Hematopoietic multipotent progenitor cell (in vitro differentiated cells): ENCODE measurements at regions not wholly inside any gene's neighbourhood (a gene's known extent, or its start where the extent isn't known, plus 50 kb on each side); places are given as distances from the start of the nearest gene placed in this dataset.
"Not testable (repeated sequence)": the region's sequence is repeated elsewhere in the genome, so short reads cannot be mapped to it uniquely, and the experiment has no call there.

ENCODE experiments used
- DNase-seq, 3 donors: peaks; one replicate each; pipeline ENCODE4 v3.0.0-alpha.2; 2011 to 2015; ENCODE audit warnings: low read depth in 2 of 3, low spot score in 2 of 3

DNA sequence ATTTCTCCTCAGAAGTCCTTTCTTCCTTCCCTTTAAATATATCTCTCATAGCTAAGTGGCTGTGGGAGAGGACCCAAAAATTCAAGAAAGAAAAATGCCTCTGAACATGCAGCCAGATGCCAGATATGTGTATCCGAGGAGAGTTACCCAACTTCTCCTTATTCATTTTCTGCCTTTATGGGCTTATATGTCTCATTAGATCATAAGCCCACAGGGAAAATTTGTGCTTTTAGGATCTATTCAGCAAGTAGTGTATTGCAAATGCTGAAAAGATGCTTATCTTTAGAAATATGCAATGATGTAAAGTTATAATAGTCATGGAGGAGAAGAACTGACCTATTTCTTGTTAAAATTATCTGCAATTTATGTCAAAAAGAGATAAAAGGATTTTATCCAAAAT is 371.8 kb upstream of the NOCT start:
- no peak for DNase-seq

DNA sequence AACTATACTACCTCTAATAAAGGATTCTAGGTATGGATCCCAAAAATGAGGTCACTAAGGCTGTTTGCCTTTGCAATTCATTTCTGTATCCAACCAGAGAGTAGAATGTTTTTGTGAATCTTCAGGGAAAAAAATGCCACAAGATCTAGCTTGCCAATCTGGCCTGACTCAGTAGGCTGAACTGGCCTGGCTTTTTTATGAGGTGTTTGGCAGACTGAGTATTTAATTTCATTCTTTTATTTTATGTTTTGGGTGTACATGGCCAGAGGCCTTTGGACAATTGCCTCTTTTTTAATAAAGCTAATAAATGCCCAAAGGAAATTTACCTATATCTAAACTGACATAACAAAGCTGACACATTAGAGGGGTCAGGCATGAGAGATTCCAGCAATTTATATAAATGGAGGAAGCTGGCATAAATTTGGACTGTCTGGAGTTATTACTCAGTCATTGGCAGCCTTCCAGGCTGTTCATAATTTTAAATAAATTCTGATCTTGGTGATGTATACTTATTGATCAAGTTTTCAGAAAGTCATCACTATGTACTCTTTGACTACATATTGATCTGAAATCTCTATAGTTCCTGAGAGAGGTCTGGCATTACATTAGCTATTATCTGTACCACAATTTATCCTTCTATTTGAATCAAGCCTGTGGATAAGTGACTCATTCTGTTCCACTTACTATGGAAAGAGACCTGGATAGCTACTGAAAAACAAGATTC is 376.4 kb upstream of the NOCT start:
- DNase-seq, result no peak

- DNase-seq, result no peak
Observed at GRCh38 chr4:138636781-138637180, 378.8 kb upstream of the NOCT start.

DNA sequence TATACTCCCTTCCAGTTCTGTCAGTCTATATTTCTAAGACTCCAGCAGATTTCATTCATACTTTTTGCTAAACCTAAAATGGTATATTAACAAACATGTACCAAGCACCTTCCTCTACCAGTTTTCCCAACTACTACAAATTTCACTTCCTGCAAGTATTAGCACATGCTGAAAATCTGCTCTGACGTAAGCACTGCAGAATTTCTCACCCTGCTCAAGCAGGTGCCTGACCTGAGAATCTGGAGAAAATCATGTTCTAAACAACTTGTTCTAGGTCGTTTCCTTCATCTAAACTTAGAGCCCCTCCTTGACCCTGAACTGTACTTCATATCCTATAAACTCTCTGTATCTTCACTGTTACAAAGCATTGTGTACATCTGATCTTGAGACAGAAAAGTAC is 380.7 kb upstream of the NOCT start:
- no peak for DNase-seq

GRCh38 chr4:138633580-138633904 is 382.0 kb upstream of the NOCT start:
- DNase-seq, result no peak

- no peak for DNase-seq
Observed at GRCh38 chr4:138632856-138633579, 382.6 kb upstream of the NOCT start.

DNA sequence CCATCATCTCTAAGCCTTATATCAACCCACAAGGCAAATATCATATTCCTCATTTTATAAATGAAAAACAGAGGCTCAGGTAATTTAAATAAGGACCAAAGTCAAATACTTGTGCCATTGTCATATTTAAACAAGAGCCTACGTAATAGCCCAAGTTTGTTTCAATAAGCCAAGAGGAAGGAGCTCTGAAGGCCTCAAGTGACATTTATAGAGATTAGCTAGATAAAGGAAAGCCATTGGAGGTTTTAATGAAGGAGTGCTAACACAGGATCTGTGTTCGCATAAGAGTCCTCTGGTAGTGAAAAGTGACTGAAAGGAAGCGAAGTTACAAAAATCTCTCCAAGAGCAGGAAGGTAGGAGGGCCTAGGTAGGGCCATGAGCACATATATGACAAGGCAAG is 384.9 kb upstream of the NOCT start:
- DNase-seq, result no peak

DNA sequence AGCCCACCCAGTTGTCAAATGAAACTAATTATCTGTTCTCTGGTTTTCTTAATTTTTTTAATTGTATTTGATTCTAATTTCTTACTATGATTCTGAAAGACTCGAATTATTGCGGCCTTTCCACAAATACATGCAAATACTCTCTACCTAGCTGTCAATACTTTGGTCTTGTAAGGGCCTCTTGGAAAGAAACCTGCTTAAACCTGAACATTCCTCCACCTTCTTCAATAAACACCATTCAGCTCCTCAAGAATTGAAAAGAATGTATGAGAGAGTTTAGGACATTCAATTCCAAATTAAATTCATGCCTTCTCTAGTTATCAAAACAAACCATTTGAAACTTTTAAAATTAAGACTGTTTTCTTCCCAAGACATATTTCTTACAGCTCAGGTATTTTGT is 385.9 kb upstream of the NOCT start:
- DNase-seq, result no peak

- no peak for DNase-seq
Observed at GRCh38 chr4:138627096-138627495, 384.9 kb upstream of the SLC7A11 start.

DNA sequence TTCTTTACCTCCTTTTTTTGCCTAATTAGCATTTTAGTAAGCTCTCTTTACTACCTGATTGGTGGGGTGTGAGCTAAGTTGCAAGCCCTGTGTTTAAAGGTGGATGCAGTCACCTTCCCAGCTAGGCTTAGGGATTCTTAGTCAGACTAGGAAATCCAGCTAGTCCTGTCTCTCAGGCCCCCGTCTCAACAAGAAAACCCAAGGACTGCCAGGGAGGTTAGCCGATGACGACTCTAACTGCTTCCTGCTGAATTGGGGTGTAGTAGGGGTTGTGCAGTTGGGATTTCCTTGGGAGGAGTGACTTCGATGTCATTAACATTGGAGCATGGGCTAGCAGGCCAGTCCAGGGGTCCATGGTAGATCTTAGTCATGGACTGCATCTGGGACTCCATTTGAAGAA is 380.2 kb upstream of the SLC7A11 start:
- DNase-seq, result not testable (repeated sequence)

DNA sequence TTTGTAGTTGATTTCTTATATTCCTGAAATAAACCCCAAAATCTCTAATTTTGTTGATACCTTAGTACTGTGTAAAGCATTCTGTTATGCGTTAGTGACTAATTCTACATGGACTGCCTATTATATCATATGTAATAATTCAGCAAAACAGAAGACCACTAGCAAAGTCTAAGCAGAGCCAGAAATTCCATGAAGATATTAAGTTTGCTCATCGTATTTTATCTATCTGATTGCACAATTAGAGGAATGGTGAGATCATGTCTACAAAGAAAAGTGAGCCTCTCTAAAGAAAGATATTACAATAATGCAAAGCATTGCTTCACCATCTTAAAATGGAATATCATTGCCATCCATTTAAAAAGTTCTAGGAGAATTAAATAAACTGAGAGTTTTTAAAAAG is 374.6 kb upstream of the SLC7A11 start:
- no peak for DNase-seq

- DNase-seq, result no peak
Observed at GRCh38 chr4:138614398-138615142, 372.4 kb upstream of the SLC7A11 start.

GRCh38 chr4:138612428-138612827 is 370.3 kb upstream of the SLC7A11 start:
- DNase-seq, result no peak

- DNase-seq, result no peak
Observed at GRCh38 chr4:138611721-138612120, 369.6 kb upstream of the SLC7A11 start.

GRCh38 chr4:138611017-138611416 is 368.9 kb upstream of the SLC7A11 start:
- DNase-seq, result no peak

- no peak for DNase-seq
Observed at GRCh38 chr4:138609943-138610350, 367.8 kb upstream of the SLC7A11 start.

- DNase-seq, result no peak
Observed at GRCh38 chr4:138604556-138604955, 362.4 kb upstream of the SLC7A11 start.

- no peak for DNase-seq
Observed at GRCh38 chr4:138602664-138603063, 360.5 kb upstream of the SLC7A11 start.

- DNase-seq, result no peak
Observed at GRCh38 chr4:138599965-138600364, 357.8 kb upstream of the SLC7A11 start.

DNA sequence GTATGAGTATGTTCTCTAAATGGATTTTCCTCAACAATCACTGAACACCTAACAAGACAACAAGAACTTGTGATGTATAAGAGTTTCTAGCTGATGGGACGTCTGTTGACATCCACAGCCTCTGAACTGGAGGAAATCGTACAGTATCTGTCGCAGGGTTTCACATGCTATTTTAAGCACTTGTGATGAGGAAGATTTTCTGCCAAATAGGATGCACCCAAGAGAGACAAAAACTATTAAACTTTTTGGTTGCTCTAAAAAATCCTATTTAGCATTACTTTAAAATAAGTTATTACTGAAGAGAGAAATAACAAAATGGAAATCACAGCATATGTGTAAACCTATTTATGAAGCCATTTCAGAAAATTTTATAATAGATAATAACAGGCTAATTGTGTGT is 356.1 kb upstream of the SLC7A11 start:
- no peak for DNase-seq

- DNase-seq, result no peak
Observed at GRCh38 chr4:138596896-138597295, 354.7 kb upstream of the SLC7A11 start.
